ENCODE measurements at regions not wholly inside any gene's neighbourhood (a gene's known extent, or its start where the extent isn't known, plus 50 kb on each side); places are given as distances from the start of the nearest gene placed in this dataset.

DNA sequence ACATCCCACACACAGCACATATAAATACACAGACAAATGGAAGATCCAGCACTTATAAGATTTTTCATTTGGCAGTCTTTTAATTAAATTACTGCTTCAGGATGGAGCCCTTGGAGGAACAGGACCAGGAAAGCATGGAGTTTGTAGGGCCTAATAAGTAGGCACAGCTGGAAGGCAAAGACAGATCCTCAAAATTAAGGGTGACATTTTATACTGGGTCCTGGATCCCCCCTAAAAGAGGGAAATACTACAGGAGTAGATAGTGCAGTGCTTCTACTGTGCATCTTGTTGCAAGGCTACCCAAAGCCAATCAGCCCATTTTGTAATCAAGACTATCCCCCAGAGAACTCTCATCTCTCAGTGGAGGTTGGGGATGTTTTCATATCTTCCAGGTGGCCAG lies 1860.7 kb upstream of the PCDH10 start:
- Histone ChIP-seq H3K4me2 (no peak overlapping the region), H3K9me3 (ENCODE audit: low read depth) (no peaks in the 10 kb centered on the region), H2AFZ (no peak overlapping the region), H3K27me3 (no peaks in the 10 kb centered on the region), H3K27ac (no peak overlapping the region), H4K20me1 (ENCODE audit: insufficient read depth, poor library complexity, severe bottlenecking) (no peaks in the 10 kb centered on the region), H3K9me2 (replicated peaks; ENCODE audit: insufficient read depth) (no peaks in the 10 kb centered on the region), H3K79me2 (no peaks in the 10 kb centered on the region), H3K4me1 (ENCODE audit: insufficient read depth) (no peaks in the 10 kb centered on the region), H3K36me3 (replicated peaks; ENCODE audit: insufficient read depth, low read depth) (no peaks in the 10 kb centered on the region), H3K4me3 (no peak overlapping the region)
- no peak for DNase-seq (ENCODE audit: low spot score)
- TF ChIP-seq EZH2phosphoT487 (IDR thresholded peaks at IDR 0.05; ENCODE audit: low read depth, severe bottlenecking, unreplicated experiment) = no peak
- no peak for TF ChIP-seq EZH2 (IDR thresholded peaks at IDR 0.05; ENCODE audit: borderline replicate concordance)
- TF ChIP-seq, protein P1, sequence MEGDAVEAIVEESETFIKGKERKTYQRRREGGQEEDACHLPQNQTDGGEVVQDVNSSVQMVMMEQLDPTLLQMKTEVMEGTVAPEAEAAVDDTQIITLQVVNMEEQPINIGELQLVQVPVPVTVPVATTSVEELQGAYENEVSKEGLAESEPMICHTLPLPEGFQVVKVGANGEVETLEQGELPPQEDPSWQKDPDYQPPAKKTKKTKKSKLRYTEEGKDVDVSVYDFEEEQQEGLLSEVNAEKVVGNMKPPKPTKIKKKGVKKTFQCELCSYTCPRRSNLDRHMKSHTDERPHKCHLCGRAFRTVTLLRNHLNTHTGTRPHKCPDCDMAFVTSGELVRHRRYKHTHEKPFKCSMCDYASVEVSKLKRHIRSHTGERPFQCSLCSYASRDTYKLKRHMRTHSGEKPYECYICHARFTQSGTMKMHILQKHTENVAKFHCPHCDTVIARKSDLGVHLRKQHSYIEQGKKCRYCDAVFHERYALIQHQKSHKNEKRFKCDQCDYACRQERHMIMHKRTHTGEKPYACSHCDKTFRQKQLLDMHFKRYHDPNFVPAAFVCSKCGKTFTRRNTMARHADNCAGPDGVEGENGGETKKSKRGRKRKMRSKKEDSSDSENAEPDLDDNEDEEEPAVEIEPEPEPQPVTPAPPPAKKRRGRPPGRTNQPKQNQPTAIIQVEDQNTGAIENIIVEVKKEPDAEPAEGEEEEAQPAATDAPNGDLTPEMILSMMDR (IDR thresholded peaks at IDR 0.05; ENCODE audit: poor library complexity) = no peak

DNA sequence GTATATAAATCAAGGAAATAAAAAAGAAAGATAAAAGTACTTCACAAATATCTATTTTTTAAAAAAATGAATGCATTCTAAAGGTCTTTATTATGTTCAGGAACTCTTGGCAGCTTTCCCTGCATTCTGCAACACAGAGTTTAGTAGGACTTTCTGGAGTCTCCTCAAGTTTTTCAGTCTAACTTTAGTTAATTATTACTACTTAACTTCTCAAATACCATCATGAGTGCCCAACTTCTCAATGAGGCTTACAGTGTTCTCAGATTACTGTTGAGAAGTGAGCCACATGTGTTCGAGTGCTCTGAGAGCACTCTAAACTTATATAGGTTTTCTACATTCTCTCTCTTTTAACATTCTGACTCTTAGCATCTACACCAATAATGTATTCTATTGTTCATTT lies 1852.9 kb upstream of the PCDH10 start:
- H3K4me2 ChIP-seq = no peak overlapping the region
- no peak overlapping the region for H2AFZ ChIP-seq
- no peaks in the 10 kb centered on the region for H3K36me3 ChIP-seq (replicated peaks; ENCODE audit: insufficient read depth, low read depth)
- no peaks in the 10 kb centered on the region for H4K20me1 ChIP-seq (ENCODE audit: insufficient read depth, poor library complexity, severe bottlenecking)
- no peak for TF ChIP-seq EZH2phosphoT487 (IDR thresholded peaks at IDR 0.05; ENCODE audit: low read depth, severe bottlenecking, unreplicated experiment)
- TF ChIP-seq EZH2 (IDR thresholded peaks at IDR 0.05; ENCODE audit: borderline replicate concordance) = no peak
- TF ChIP-seq, protein P1 (IDR thresholded peaks at IDR 0.05; ENCODE audit: poor library complexity) = no peak
- WGBS (ENCODE audit: low lambda C conversion rate, missing lambda C conversion rate) = 62% methylated on average over 1 of the region's 1 CpG
- H3K4me3 ChIP-seq = no peak overlapping the region
- no peak for DNase-seq (ENCODE audit: low spot score)
- H3K4me1 ChIP-seq (ENCODE audit: insufficient read depth) = no peaks in the 10 kb centered on the region
- no peaks in the 10 kb centered on the region for H3K9me3 ChIP-seq (ENCODE audit: low read depth)
- no peaks in the 10 kb centered on the region for H3K79me2 ChIP-seq
- no peak overlapping the region for H3K27ac ChIP-seq
- H3K9me2 ChIP-seq (replicated peaks; ENCODE audit: insufficient read depth) = no peaks in the 10 kb centered on the region
- H3K27me3 ChIP-seq = no peaks in the 10 kb centered on the region

DNA sequence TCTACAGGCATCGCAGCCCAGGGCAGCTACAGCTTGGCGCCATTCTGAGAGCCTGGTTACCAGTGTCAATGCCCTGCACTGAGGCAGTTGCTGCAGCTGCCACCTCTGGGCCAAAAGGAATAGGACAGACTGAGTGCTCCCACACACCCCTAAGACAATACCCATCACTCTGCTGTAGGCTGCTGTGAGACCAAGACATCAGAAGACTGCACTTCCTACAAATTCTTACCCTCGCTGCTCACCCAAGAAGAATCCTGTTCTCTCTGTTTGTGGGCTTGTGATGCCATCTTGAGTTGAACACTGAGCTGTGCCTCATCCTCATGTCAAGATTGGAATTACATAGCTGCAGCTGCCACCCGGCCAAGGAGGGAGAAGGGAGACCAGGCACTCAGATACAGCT lies 1847.0 kb upstream of the PCDH10 start:
- no peak overlapping the region for H2AFZ ChIP-seq
- H3K79me2 ChIP-seq = no peaks in the 10 kb centered on the region
- no peak overlapping the region for H3K27ac ChIP-seq
- no peaks in the 10 kb centered on the region for H3K27me3 ChIP-seq
- DNase-seq (ENCODE audit: low spot score) = no peak
- 88% methylated on average over 4 of the region's 4 CpGs for WGBS (ENCODE audit: low lambda C conversion rate, missing lambda C conversion rate)
- no peaks in the 10 kb centered on the region for H3K36me3 ChIP-seq (replicated peaks; ENCODE audit: insufficient read depth, low read depth)
- no peaks in the 10 kb centered on the region for H3K9me3 ChIP-seq (ENCODE audit: low read depth)
- TF ChIP-seq EZH2 (IDR thresholded peaks at IDR 0.05; ENCODE audit: borderline replicate concordance) (no peak), EZH2phosphoT487 (IDR thresholded peaks at IDR 0.05; ENCODE audit: low read depth, severe bottlenecking, unreplicated experiment) (no peak)
- TF ChIP-seq, protein P1 (IDR thresholded peaks at IDR 0.05; ENCODE audit: poor library complexity) = no peak
- no peak overlapping the region for H3K4me3 ChIP-seq
- H3K4me2 ChIP-seq = no peak overlapping the region
- H3K4me1 ChIP-seq (ENCODE audit: insufficient read depth) = no peaks in the 10 kb centered on the region
- no peaks in the 10 kb centered on the region for H4K20me1 ChIP-seq (ENCODE audit: insufficient read depth, poor library complexity, severe bottlenecking)
- no peaks in the 10 kb centered on the region for H3K9me2 ChIP-seq (replicated peaks; ENCODE audit: insufficient read depth)

DNA sequence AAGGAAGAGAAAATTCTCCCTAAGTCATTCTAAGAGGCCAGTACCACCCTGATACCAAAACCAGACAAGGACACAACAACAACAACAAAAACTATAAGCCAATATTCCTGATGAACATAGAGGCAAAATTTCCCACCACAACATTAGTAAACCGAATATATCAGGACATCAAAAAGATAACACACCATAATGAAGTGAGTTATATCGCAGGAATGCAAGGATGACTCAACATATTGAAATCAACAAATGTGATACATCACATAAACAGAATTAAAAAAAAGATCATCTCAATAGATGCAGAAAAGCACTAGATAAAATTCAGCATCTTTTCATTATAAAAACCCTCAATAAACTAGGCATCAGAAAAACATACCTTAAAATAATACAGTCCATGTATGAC lies 1844.4 kb upstream of the PCDH10 start:
- WGBS (ENCODE audit: low lambda C conversion rate, missing lambda C conversion rate) = 91% methylated on average over 2 of the region's 2 CpGs
- H2AFZ ChIP-seq = no peak overlapping the region

More for the DNA sequence above, 1844.4 kb upstream of the PCDH10 start:
- H3K27me3 ChIP-seq = no peaks in the 10 kb centered on the region
- no peaks in the 10 kb centered on the region for H3K9me3 ChIP-seq (ENCODE audit: low read depth)
- DNase-seq (ENCODE audit: low spot score) = no peak
- no peak overlapping the region for H3K4me2 ChIP-seq
- H3K27ac ChIP-seq = no peak overlapping the region
- no peaks in the 10 kb centered on the region for H4K20me1 ChIP-seq (ENCODE audit: insufficient read depth, poor library complexity, severe bottlenecking)
- TF ChIP-seq EZH2phosphoT487 (IDR thresholded peaks at IDR 0.05; ENCODE audit: low read depth, severe bottlenecking, unreplicated experiment) (no peak), EZH2 (IDR thresholded peaks at IDR 0.05; ENCODE audit: borderline replicate concordance) (no peak)
- TF ChIP-seq, protein P1 (IDR thresholded peaks at IDR 0.05; ENCODE audit: poor library complexity) = no peak
- H3K36me3 ChIP-seq (replicated peaks; ENCODE audit: insufficient read depth, low read depth) = no peaks in the 10 kb centered on the region
- no peaks in the 10 kb centered on the region for H3K79me2 ChIP-seq
- H3K4me1 ChIP-seq (ENCODE audit: insufficient read depth) = no peaks in the 10 kb centered on the region
- no peak overlapping the region for H3K4me3 ChIP-seq
- H3K9me2 ChIP-seq (replicated peaks; ENCODE audit: insufficient read depth) = no peaks in the 10 kb centered on the region

All from hepatocyte (in vitro differentiated cells).